Left lobe of liver (tissue), 2 donors: ENCODE measurements at regions not wholly inside any gene's neighbourhood (a gene's known extent, or its start where the extent isn't known, plus 50 kb on each side); places are given as distances from the start of the nearest gene placed in this dataset.
"Not testable (repeated sequence)": the region's sequence is repeated elsewhere in the genome, so short reads cannot be mapped to it uniquely, and the experiment has no call there.

Experiments
- ATAC-seq: fragments of 200-7000 bp; cut with Tn5 transposase; one replicate; pipeline ENCODE4 v1.9.1; 2020; ENCODE audit warnings: mild to moderate bottlenecking, moderate library complexity
- DNase-seq: peaks from one replicate; pipeline ENCODE4 v3.0.0-alpha.2; 2020; ENCODE audit warnings: low spot score
- donor health status: DM: no; HTN: no; CAD: no; lungs with moderate emphysema.
- donor health status: DM: no; HTN: yes; CAD: no.

- DNase-seq (no peak), ATAC-seq (no peak)
Observed at GRCh38 chr1:242826701-242827336, 302.3 kb upstream of the PLD5 start.

GRCh38 chr1:242824435-242824834 is 299.9 kb upstream of the PLD5 start:
- no peak for DNase-seq
- no peak for ATAC-seq

DNA sequence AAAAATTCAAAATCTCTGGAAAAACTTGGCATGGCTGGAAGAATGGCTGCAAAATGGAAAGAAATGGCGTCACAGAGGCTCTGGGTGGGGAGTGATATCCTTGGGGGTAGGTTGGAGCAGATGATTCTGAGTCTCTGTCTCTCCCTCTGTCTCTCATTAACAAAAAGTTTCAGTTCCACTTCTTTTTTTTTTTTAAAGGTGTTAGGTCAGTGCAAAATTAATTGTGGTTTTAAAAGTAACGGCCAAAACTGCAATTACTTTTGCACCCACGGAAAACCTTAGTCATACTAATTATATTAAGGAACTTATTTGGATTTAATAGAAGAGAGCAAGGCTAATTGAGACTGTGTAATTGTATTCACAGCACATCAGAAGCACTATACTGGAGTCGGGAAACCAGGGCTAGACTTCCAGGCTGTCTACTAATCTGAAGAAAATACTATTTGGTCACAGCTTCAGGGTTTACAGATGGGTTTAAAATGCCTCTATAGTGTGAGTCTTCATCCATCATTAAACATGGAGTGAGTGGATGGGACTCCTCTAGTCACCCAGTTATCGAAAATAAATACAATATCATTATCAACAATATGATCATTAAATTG is 289.1 kb upstream of the PLD5 start:
- no peak for ATAC-seq
- DNase-seq, result no peak

DNA sequence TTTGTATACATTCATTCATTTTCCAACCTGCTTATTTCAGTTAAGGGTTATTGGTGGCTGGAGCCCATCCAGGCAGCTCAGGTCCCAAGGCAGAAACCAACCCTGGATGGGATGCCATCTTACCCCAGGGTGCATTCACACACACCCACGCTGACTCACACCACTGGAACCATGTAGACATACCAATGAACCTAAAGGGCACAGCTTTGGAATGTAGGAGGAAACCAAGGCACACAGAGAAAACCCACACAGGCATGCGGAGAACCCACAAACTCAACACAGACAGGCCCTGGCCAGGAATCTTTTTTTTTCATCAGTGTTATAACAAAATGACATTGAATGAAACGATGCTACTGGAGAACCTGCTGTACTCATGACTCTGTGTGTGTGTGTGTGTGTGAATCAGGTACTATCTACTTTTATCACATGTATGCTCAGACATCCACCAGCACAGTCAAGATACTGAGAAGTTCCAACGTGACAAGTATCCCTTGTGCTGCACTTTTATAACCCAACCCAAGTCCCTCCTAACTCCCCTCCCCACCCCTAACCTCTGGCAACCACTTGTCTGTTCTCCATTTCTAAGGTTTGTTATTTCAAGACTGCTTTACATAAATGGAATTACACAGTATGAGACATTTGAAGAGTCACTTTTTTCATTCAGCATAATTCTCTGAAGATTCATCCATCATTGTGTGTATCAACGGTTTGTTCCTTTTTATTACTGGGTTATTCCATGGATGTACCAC is 286.8 kb upstream of the PLD5 start:
- no peak for DNase-seq
- ATAC-seq, result no peak

DNA sequence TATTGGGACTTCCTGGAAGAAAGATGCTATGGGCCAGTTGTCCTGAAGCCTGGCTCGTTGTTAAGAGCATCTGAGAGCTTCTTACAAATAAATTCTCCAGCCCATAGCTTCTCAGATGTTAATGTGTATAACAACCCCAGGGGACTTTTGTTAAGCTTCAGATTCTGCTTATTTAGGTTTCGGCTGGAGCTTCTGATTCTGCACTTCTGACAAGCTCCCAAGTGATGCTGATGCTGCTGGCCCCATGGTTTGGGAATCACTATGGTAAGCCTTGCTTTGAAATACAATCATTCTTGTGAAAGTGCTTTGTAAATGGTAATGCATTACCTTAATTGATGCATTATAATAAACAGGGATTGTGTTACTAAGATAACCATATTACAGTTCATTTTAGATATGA is 281.8 kb upstream of the PLD5 start:
- DNase-seq (no peak), ATAC-seq (no peak)

- not testable (repeated sequence) for DNase-seq, ATAC-seq
Observed at GRCh38 chr1:242805360-242805759, 280.9 kb upstream of the PLD5 start.

DNA sequence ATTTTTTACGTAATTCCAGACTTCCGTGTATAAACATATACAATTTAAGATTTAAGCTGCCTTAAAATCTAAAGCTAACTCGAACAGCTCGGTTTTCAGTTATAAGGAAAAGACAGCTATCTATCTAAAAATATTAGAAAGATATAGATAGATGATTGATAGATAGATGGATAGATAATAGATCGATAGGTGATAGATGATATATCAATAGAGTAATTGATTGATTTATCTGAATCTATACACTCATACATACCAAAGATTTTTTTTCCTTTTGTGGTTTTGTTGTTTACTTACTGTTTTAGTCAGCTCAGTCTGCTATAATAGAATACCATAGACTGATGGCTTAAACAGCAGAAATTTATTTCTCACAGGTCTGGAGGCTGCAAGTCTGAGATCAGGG is 278.5 kb upstream of the PLD5 start:
- ATAC-seq (no peak), DNase-seq (no peak)

DNA sequence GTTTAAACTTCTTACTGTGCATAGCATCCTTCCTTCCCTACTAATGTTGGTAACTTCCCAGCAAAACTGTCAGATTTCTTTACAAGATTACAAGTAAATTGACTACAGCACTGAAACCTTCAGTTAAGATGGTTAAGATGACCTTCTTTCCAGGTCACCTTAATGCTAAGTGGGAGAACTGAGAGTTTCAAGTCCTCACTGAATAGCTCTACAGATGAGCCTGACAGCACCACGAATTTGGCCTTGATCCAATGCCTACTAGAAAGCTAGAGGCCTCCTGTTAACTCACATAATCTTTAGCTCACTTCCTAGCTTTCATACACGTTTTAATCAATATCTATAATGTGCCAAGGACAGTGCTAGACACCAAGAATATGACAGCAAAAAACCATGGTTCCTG is 276.0 kb upstream of the PLD5 start:
- DNase-seq (no peak), ATAC-seq (no peak)

- ATAC-seq (no peak), DNase-seq (no peak)
Observed at GRCh38 chr1:242797856-242798255, 273.4 kb upstream of the PLD5 start.

DNA sequence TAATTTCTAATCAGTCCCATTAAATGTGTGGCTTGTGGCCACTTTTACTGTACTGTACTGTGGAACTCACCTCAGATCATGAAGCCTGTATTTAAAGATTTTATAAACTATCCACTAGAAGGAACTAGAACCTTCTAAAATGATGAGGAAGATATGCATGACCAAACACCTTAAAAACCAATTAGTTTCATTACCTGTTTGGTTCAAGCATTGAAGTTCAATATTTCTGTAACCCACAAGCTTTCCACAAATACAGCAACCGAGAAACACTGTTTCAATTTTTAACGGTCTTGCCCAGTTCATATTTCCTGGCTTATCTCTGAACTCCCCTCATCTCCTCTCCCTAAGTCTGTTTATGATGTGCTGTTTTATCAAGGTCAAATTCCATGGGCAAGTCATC is 264.3 kb upstream of the PLD5 start:
- ATAC-seq (no peak), DNase-seq (no peak)

DNA sequence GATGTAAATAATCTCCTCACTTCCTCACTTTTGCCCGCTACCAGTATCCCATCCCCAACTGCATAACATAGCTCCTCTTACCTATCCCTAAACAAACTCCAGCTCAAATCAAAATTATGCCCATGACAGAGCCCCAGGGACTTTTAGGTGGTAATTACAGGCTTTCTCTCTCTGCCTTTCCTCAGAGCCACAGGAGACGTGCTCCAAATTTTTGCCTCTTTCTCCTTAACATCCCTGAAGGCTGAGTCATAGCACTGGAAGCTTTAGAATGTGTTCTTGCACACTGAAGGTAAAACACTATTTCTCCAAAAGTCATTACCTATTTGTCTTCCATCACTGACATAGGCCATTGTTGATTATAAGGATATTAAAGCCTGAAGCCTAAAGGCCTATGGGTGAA is 263.5 kb upstream of the PLD5 start:
- no peak for ATAC-seq
- no peak for DNase-seq

DNA sequence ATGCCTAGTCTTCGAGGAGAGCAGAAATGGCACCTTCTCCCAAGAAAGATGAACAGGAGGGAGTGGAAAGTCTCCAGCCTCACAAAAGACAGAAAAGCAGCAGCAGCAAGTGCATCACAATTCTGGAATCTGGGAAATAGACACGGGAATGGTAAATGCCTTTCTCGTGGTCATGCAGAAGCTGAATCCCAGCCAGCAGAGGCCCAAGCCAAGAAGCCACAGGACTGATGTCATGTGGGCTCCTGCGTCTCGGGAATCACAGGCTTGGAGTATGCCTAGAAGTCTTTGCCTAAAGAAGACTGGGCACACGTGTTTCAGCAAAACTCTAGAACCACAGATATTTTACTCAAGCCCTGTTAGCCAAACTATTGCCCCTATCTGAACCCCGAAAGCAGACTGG is 260.3 kb upstream of the PLD5 start:
- ATAC-seq (no peak), DNase-seq (no peak)

GRCh38 chr1:242784084-242784483 is 259.6 kb upstream of the PLD5 start:
- no peak for ATAC-seq

GRCh38 chr1:242774256-242774655 is 249.8 kb upstream of the PLD5 start:
- no peak for ATAC-seq
- no peak for DNase-seq

More at GRCh38 chr1:242784084-242784483, 259.6 kb upstream of the PLD5 start:
- no peak for DNase-seq

GRCh38 chr1:242770366-242770765 is 245.9 kb upstream of the PLD5 start:
- DNase-seq, result no peak
- ATAC-seq, result no peak

DNA sequence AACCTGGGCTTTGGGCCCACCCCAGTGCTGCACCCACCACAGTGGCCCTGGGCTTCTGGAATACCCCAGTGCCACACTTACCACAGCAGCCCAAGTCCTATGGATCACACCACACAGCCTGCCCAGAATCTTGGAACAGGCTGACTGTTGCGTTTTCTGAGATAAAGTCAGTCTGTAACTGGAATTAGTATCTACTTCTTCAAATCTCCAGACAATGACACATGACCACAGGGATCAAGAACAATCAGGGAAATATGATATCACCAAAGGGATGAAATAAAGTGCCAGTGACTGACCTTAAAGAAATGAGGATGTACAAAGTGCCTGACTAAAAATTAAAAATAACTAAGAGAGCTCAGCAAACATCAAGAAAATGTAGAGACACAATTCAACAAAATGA is 239.7 kb upstream of the PLD5 start:
- DNase-seq (no peak), ATAC-seq (no peak)

GRCh38 chr1:242761556-242761955 is 237.1 kb upstream of the PLD5 start:
- ATAC-seq (no peak), DNase-seq (no peak)

DNA sequence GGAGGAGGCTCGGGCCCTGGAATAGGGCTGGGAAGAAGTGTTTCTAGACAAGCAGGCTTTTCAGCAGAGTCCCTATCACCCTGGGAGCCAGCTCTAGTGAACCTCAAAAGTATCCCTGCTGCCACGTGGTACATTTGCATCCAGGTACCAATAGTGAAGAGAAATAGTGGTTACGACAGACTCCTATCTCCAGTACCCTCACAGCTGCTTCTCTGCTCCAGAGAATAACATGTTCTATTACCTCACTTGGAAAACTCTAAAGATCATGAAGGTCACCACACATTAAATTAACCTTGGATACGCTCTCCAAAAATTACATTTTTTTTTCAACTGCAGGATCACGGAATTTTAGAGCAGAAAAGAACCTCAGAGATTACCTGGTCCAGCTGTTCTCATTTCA is 230.4 kb upstream of the PLD5 start:
- no peak for ATAC-seq
- no peak for DNase-seq

GRCh38 chr1:242754125-242754524 is 229.6 kb upstream of the PLD5 start:
- ATAC-seq (no peak), DNase-seq (no peak)

DNA sequence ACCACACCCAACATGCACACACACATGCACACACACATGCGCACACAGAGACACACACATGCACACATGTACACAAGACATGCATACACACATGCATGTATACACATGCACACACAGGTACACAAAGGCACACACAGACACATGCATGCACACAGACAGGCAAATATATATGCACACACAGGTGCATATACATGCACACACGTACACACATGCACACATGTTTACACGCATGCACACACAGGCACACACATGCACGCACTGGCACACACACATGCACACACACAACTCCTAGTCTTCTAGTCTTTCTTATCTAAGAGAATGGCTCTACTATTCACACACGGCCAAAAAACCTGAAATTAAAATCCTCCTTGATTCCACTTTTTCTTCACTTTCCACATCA is 222.7 kb upstream of the PLD5 start:
- DNase-seq, result no peak
- ATAC-seq, result no peak

- DNase-seq, result no peak
Observed at GRCh38 chr1:242745079-242745478, 220.6 kb upstream of the PLD5 start.

GRCh38 chr1:242743983-242744780 is 219.7 kb upstream of the PLD5 start:
- DNase-seq (no peak), ATAC-seq (no peak)

More at GRCh38 chr1:242745079-242745478, 220.6 kb upstream of the PLD5 start:
- no peak for ATAC-seq
